A673 (cell line): ENCODE measurements at regions not wholly inside any gene's neighbourhood (a gene's known extent, or its start where the extent isn't known, plus 50 kb on each side); places are given as distances from the start of the nearest gene placed in this dataset.

Source experiments
- BruUV-seq: library from RNA; stranded (reverse); fragments of 400-500 nt; replicated peaks from 2 replicates; lab custom pipeline; 2021; lab: Mats Ljungman, UMichigan
- CTCF ChIA-PET: fragments of 300-600 bp; sonication (Branson Sonifier 250); formaldehyde crosslinking; loops from one replicate; lab custom pipeline; 2022; ENCODE audit warnings: antibody characterized with exemption; lab: Charles Lee
- POLR2A ChIA-PET: fragments of 300-600 bp; sonication (Branson Sonifier 250); formaldehyde crosslinking; loops from one replicate; lab custom pipeline; 2022; ENCODE audit warnings: antibody characterized with exemption; ENCODE audit not compliant: low non-redundant PET; lab: Charles Lee
- DNase-seq: peaks from one replicate; pipeline ENCODE4 v3.0.0-alpha.2; 2015; ENCODE audit warnings: low spot score
- H3K27ac ChIP-seq: fragments of 200-600 bp; sonication (generic); 2 replicates; pipeline ENCODE4 v1.5.1; 2016; ENCODE audit warnings: mixed run types, low read depth, mild to moderate bottlenecking, mixed read lengths, antibody characterized with exemption, low read length; ENCODE audit not compliant: poor library complexity, severe bottlenecking
- H3K27me3 ChIP-seq: fragments of 200-600 bp; sonication (generic); replicated peaks from 2 replicates; pipeline ENCODE4 v1.6.1; 2017; ENCODE audit warnings: mixed run types, low read depth, mild to moderate bottlenecking, mixed read lengths, antibody characterized with exemption, low read length; ENCODE audit not compliant: insufficient read depth, poor library complexity
- H3K36me3 ChIP-seq: fragments of 200-600 bp; sonication (generic); 2 replicates; pipeline ENCODE4 v1.6.1; 2016; ENCODE audit warnings: mixed run types, mild to moderate bottlenecking, mixed read lengths, antibody characterized with exemption, low read length; ENCODE audit not compliant: insufficient read depth, poor library complexity, severe bottlenecking
- H3K4me1 ChIP-seq: fragments of 200-600 bp; sonication (generic); 2 replicates; pipeline ENCODE4 v1.6.1; 2017; ENCODE audit warnings: mixed run types, mild to moderate bottlenecking, mixed read lengths, antibody characterized with exemption, low read length; ENCODE audit not compliant: insufficient read depth, poor library complexity, severe bottlenecking
- H3K4me3 ChIP-seq: fragments of 200-600 bp; sonication (generic); 2 replicates; pipeline ENCODE4 v1.5.1; 2016; ENCODE audit warnings: low read depth, mixed run types, mild to moderate bottlenecking, mixed read lengths, low read length; ENCODE audit not compliant: poor library complexity, severe bottlenecking
- H3K9me3 ChIP-seq: fragments of 200-600 bp; sonication (generic); 2 replicates; pipeline ENCODE4 v1.6.1; 2016; ENCODE audit warnings: mixed run types, low read depth, mild to moderate bottlenecking, mixed read lengths, antibody characterized with exemption, low read length; ENCODE audit not compliant: poor library complexity, severe bottlenecking
- EZH2 ChIP-seq: fragments of 200-600 bp; sonication (generic); IDR thresholded peaks from 2 replicates; pipeline ENCODE4 v1.6.1; 2017; ENCODE audit warnings: borderline replicate concordance, low read depth, mild to moderate bottlenecking, mixed read lengths, antibody characterized with exemption, low read length; ENCODE audit not compliant: poor library complexity, severe bottlenecking
- intact Hi-C: fragments of 100-400 bp; cut with micrococcal nuclease; formaldehyde crosslinking; loops from one replicate; pipeline ENCODE4 v1.10.0; 2022; ENCODE audit not compliant: unreplicated experiment
- TF ChIP-seq, protein P1 (sequence below): fragments of 300-800, 200-600 bp; sonication (generic); conservative IDR thresholded peaks from 2 replicates; pipeline ENCODE4 v1.5.1; 2017; ENCODE audit warnings: low read depth, mild to moderate bottlenecking, antibody characterized with exemption, low read length, moderate library complexity, mixed read lengths

DNA sequence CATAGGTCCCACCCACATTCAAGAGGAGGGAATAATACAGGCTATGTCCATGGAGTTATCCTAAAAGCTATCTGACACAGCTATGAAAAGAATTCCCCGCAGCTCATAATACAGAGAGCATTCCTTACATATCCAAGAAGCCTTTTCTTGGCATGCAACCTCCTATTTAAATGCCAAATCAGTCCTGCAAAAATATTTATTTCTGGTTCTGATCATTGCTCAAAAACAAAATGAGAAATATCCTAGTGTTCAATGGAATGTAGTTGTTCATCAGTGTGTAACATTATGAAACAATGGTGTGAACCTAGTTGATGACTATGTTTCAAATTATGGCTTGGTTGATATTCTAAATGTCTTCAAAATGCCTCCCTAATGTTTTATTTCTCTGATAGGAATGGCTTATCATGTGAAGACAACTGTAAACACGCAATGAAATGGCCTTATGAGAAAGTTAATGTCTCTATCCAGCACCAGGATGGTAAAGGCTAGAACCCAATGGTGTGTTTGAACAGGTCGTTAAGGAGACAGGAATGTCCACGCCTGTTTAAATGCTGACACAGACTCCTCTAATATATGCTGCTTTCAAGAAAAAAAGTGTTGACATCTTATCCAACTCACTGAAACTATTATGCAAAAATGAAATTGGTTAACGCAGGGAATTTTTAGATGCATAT lies 126.7 kb upstream of the CDH6 start:
- CTCF ChIA-PET: no interaction called here
- BruUV-seq: no TSS peak
- no peak for DNase-seq
- intact Hi-C loops: no loop called here
- Histone ChIP-seq H3K9me3 (no peaks in the 10 kb centered on the region), H3K36me3 (no peaks in the 10 kb centered on the region), H3K4me1 (no peaks in the 10 kb centered on the region), H3K4me3 (no peak overlapping the region), H3K27me3 (no peaks in the 10 kb centered on the region), H3K27ac (no peak overlapping the region)
- POLR2A ChIA-PET: no interaction called here
- TF ChIP-seq, protein P1, sequence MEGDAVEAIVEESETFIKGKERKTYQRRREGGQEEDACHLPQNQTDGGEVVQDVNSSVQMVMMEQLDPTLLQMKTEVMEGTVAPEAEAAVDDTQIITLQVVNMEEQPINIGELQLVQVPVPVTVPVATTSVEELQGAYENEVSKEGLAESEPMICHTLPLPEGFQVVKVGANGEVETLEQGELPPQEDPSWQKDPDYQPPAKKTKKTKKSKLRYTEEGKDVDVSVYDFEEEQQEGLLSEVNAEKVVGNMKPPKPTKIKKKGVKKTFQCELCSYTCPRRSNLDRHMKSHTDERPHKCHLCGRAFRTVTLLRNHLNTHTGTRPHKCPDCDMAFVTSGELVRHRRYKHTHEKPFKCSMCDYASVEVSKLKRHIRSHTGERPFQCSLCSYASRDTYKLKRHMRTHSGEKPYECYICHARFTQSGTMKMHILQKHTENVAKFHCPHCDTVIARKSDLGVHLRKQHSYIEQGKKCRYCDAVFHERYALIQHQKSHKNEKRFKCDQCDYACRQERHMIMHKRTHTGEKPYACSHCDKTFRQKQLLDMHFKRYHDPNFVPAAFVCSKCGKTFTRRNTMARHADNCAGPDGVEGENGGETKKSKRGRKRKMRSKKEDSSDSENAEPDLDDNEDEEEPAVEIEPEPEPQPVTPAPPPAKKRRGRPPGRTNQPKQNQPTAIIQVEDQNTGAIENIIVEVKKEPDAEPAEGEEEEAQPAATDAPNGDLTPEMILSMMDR: no peak
- TF ChIP-seq EZH2: no peak

DNA sequence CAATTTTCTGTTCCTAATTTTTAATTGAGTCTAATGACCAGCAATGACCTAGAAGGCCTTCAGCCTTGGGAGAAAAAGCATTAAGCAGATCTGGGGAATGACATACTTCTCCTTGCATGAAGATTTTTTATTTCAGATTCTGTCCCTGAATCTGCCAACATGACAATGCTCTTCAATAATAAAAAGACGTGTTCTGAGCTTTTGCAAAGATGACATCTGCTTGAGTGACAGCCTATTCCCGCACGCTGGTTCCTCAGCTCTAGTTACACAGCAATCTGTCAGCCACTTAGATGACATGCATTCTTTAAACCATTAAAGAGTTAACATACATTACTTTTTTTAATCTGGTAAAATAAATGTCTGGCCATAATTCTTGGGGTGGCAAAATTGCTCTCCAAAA lies 129.3 kb upstream of the CDH6 start:
- H3K36me3 ChIP-seq: no peaks in the 10 kb centered on the region
- ChIA-PET CTCF (no interaction called here), POLR2A (no interaction called here)
- TF ChIP-seq EZH2: no peak
- TF ChIP-seq, protein P1: no peak
- no TSS peak for BruUV-seq
- no peaks in the 10 kb centered on the region for H3K9me3 ChIP-seq
- H3K27ac ChIP-seq: no peak overlapping the region
- no peak overlapping the region for H3K4me3 ChIP-seq
- intact Hi-C loops: no loop called here
- no peak for DNase-seq
- peaks cover 5% of the 10 kb centered on the region for H3K4me1 ChIP-seq
- no peaks in the 10 kb centered on the region for H3K27me3 ChIP-seq

DNA sequence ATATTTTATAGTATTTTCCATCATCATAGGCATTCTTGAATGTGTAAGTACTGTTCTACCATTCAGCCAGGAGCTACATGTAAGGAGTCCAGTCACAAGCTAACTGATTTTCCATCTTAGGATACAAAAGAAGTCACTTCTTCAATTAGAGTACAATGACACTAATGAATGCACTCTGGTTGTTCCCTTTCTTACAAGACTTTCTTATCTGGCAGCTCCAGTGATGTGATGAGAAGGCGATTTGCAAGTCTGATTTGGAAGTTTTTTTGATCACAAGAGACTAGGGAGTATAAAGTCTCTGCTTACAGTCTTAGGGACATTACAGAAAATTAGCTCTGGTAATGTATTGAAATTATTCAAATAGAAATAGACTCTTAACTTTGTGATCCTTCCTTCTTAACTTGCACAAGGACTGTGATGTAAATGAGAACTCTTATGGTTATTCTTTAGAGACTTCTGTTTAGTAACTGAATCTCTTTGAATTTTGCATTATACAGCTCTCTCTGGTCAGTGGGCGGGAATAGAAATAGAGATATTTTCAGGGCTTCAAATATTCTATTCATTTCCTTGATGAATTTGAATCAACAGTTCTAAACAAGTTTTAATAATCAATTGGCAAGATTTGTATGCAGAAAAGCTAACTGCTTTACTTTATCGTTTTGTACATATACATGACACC lies 130.4 kb upstream of the CDH6 start:
- CTCF ChIA-PET: no interaction called here
- Histone ChIP-seq H3K4me3 (no peak overlapping the region), H3K36me3 (no peaks in the 10 kb centered on the region), H3K9me3 (no peaks in the 10 kb centered on the region), H3K27me3 (no peaks in the 10 kb centered on the region), H3K4me1 (peaks cover 6% of the 10 kb centered on the region), H3K27ac (no peak overlapping the region)
- no TSS peak for BruUV-seq
- intact Hi-C loops: no loop called here
- POLR2A ChIA-PET: no interaction called here
- DNase-seq: no peak
- TF ChIP-seq, protein P1: no peak
- no peak for TF ChIP-seq EZH2
